HG02870 (cell line): ENCODE measurements at regions not wholly inside any gene's neighbourhood (a gene's known extent, or its start where the extent isn't known, plus 50 kb on each side); places are given as distances from the start of the nearest gene placed in this dataset.

Experiments used
- ATAC-seq: cut with Tn5 transposase; IDR thresholded peaks from one replicate; pipeline ENCODE4 v1.9.1; 2021; ENCODE audit warnings: mild to moderate bottlenecking, moderate library complexity; ENCODE audit not compliant: unreplicated experiment

DNA sequence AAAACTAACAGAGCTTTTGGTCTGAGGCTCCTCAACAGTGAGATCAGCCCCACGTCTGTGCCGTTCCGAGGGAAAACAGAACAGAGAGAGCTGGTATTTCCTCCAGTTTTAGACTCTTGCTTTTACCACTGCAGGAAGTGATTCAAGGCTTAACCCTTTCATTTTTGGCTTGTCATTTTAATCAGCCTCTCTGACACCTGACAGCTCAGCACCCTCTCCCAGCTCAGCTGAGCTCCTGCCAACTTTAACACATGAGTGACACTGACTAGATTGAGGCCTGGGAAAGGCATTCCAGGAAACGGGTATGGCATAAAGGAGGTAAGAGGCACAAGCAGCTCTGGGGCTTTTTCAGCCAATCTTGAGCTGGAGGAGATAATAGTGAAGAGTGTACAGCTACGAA lies 239.4 kb upstream of the SKOR2 start:
- no peak for ATAC-seq

DNA sequence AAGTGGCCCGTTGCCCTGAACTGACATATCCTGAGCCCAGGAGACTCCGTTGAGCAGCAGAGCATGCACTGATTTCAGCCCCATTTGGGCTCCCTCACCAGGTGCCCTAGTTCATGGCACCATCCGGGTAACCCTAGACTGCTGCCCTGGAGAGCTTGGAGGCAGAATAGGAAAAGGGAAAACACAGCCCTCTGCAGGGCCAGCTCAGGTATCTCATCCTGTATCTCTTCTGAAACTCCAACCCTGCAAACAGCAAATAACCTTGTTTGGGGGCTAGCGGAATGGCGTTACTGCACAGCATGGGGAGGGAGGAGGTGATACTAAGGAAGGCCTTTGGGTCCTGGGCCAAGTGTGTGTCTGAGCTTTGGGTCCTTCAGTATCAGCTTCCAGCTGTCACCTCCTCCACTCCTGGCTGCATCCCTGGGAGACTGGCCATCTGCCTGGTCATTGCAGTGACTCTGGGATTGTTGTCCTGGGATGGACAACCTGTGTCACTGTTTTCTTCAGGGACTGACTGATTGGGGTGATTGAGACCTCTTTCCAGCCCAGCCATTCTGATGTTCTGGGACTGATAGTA lies 233.8 kb upstream of the SKOR2 start:
- no peak for ATAC-seq

- ATAC-seq: no peak
Observed at GRCh38 chr18:47484068-47484467, 232.6 kb upstream of the SKOR2 start.

- no peak for ATAC-seq
Observed at GRCh38 chr18:47480166-47480565, 228.7 kb upstream of the SKOR2 start.

GRCh38 chr18:47471784-47472183 lies 220.3 kb upstream of the SKOR2 start:
- ATAC-seq: no peak

DNA sequence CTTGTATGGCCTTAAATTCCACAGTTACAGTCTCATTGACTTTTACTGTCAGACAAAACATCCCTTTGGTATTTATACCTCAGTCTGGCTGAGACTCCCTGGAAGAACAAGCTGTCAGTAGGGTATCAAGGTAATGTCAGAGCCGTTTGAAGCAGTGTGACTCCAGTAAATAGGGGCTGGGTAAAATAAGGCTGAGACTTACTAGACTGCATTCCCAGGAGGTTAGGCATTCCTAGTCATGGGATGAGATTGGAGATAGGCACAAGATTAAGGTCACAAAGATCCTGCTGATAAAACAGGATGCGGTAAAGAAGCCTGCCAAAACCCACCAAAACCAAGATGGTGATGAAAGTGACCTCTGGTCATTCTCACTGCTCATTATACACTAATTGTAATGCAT lies 219.5 kb upstream of the SKOR2 start:
- no peak for ATAC-seq

GRCh38 chr18:47469576-47469975 lies 218.1 kb upstream of the SKOR2 start:
- ATAC-seq: no peak

GRCh38 chr18:47461977-47462376 lies 210.5 kb upstream of the SKOR2 start:
- ATAC-seq: no peak

DNA sequence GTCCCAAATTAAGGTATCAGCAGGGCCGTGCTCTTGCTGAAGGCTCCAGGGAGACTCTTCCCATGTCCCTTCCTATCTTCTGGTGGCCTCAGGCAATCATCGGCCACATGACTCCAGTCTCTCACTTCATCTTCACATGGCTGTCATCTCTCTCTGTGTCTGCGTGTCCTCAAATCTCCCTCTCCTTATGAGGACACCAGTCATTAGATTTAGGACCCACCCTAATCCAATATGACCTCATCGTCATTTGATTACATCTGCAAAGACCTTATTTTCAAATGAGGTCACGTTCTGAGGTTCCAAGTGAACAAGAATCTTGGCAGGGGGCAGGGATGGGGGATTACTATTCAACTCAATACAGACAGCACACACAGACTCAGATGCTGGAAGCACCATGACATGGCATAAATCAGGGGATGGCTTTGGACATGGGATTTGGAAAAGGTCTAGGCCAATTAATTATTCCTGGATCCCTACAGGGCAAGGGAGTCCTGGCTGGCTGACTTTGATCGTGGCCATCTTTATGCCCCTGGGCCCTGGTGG lies 210.0 kb upstream of the SKOR2 start:
- no peak for ATAC-seq

- ATAC-seq: no peak
Observed at GRCh38 chr18:47458483-47458882, 207.0 kb upstream of the SKOR2 start.

GRCh38 chr18:47457614-47458013 lies 206.2 kb upstream of the SKOR2 start:
- no peak for ATAC-seq

- no peak for ATAC-seq
Observed at GRCh38 chr18:47453038-47453437, 201.6 kb upstream of the SKOR2 start.

GRCh38 chr18:47448956-47449355 lies 197.5 kb upstream of the SKOR2 start:
- no peak for ATAC-seq

GRCh38 chr18:47441914-47442313 lies 190.5 kb upstream of the SKOR2 start:
- ATAC-seq: no peak

DNA sequence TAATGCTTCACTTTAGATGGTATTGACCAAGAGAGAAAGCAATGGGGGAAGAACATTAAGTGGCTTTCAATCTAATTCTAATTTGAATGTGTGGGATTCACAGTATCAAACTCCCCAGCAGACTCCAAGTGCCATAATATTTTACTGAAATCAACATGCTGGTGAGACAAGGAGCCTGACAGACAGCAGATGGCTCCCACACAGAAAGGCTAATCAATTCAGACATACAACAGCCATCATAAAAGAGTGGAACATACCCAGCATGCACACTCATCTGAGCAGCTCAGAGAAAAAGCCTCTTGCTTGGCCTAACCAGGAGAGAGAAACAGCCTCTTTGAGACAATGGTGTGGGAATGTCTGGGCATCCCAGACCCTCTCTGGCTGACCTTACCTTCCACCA lies 186.5 kb upstream of the SKOR2 start:
- no peak for ATAC-seq

- no peak for ATAC-seq
Observed at GRCh38 chr18:47436871-47437270, 185.4 kb upstream of the SKOR2 start.

DNA sequence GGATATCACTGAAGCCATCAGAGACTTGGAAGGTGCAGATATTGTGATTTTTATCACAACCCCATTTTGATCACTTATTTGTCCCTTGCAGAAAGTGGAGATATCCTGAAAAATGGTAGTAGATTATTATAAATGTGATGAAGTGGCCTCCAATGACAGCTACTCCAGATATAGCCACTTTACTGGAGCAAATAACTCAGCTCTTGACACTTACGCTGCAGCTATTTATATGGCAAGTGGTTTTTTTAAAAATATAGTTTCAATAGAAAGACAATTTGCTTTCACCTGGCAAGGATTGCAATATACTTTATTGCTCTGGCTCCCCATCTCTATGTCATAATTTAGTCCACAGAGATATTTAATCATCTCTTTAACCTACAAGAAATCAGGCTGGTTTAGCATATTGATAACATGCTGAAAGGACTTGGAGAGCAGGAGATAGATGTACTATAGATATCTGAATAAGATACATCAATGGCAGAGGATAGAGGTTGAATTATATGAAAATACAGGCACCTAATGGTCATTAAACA lies 182.8 kb upstream of the SKOR2 start:
- no peak for ATAC-seq

DNA sequence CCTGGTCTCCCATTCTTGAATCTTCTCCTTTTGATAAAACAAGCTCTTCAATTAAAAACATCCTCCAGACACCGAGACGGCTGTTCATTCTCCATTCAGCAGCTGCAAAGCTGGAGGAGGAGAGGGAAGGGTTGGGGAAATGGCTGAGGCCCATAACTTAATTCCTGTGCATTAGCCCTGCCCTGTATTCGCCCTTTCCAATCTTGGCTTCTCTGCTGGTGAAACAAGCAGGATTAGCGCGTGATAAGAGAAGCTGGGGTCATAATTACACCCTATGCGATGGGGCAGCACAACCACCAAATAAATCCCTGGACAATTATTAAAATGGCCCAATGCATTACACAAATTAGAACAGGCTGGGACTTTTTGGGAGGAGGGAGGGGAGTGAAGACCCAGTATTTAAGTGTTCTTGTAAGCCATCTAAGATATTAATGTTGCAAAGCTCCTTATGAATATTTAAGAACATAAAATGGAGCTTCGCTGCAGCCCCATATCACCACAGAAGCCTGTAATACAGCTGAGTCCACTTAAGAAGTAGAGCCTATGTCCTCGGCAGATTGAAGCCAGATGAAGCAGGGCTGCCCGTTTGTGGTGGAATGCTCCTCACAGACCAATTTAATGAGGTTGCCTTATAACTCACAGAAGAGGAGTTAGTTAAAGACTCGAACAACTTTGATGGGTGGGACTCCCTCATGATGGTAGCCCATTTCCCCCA lies 176.6 kb upstream of the SKOR2 start:
- ATAC-seq: no peak

DNA sequence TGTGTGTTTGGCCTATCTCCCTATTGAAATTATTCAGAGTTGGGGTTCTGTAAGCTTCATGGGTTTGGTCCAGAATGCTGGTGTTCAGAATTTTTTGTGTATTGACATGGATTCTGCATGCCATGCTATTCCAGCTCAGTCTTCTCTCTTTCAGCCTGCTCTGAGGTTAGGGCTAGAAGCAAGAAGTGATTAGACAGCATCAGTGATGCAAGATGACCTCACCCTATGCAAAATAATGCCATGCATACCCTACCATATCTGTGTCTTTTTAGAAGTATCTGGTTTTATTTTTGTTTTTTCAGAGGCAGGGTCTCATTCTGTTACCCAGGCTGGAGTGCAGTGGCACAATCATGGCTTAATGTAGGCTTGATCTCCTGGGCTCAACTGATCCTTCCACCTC lies 175.6 kb upstream of the SKOR2 start:
- ATAC-seq: no peak

- no peak for ATAC-seq
Observed at GRCh38 chr18:47425365-47425764, 173.9 kb upstream of the SKOR2 start.

DNA sequence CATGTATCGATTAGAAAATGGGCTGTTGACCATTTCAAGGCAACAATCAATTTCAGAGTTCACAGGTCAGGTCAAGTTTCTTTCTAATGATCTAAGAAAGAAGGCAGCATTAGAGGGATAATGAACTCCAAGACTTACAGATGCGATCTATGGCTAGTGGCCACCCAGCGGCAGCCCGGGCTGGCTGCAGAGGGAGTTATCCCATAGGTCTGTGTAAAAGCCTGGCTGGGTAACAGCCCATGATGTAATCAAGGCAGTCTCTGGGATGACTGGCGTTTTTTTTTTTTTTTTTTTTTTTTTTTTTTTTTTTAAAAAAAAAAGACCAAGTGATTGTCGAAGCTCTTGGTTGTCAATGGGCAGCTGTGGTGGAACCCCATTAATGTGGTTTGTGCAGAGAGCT lies 171.1 kb upstream of the SKOR2 start:
- ATAC-seq: no peak

GRCh38 chr18:47420130-47420529 lies 168.7 kb upstream of the SKOR2 start:
- ATAC-seq: peak; percentile 73
